ENCODE measurements at regions not wholly inside any gene's neighbourhood (a gene's known extent, or its start where the extent isn't known, plus 50 kb on each side); places are given as distances from the start of the nearest gene placed in this dataset.

DNA sequence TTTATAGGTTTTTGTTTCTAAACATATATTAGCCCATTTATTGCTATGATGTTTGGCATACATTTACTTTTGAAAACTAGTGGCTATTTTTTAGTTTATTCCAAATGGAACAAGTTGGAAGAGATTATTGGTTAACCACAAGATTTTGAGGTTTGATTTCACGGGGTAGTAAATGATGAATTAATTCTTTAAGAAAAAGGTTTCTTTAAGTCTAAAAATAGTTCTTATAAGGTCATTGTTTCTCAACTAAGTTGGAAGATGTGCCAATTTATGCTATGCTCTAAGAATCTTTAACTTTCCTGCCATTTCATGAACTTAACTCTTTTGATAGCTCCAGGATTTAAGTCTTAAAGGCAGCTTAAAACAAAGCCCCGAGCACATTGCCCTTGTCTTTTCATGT is 183.8 kb downstream of the LMO4 start:
- no peak overlapping the region for H3K27ac ChIP-seq (ENCODE audit: poor library complexity, severe bottlenecking)
- no peaks in the 10 kb centered on the region for H3K27me3 ChIP-seq (ENCODE audit: insufficient read depth, poor library complexity, severe bottlenecking)
- H3K36me3 ChIP-seq (ENCODE audit: low read depth) = no peaks in the 10 kb centered on the region
- H3K4me3 ChIP-seq (ENCODE audit: severe bottlenecking) = no peak overlapping the region
- no peaks in the 10 kb centered on the region for H3K4me1 ChIP-seq (ENCODE audit: insufficient read depth, poor library complexity, severe bottlenecking)
- no peak for ATAC-seq (ENCODE audit: low read depth)
- TF ChIP-seq, protein P1, sequence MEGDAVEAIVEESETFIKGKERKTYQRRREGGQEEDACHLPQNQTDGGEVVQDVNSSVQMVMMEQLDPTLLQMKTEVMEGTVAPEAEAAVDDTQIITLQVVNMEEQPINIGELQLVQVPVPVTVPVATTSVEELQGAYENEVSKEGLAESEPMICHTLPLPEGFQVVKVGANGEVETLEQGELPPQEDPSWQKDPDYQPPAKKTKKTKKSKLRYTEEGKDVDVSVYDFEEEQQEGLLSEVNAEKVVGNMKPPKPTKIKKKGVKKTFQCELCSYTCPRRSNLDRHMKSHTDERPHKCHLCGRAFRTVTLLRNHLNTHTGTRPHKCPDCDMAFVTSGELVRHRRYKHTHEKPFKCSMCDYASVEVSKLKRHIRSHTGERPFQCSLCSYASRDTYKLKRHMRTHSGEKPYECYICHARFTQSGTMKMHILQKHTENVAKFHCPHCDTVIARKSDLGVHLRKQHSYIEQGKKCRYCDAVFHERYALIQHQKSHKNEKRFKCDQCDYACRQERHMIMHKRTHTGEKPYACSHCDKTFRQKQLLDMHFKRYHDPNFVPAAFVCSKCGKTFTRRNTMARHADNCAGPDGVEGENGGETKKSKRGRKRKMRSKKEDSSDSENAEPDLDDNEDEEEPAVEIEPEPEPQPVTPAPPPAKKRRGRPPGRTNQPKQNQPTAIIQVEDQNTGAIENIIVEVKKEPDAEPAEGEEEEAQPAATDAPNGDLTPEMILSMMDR (IDR thresholded peaks at IDR 0.05; ENCODE audit: poor library complexity, severe bottlenecking) = no peak
- H3K9me3 ChIP-seq (ENCODE audit: severe bottlenecking) = no peaks in the 10 kb centered on the region
- no peak for DNase-seq (ENCODE audit: low spot score)

DNA sequence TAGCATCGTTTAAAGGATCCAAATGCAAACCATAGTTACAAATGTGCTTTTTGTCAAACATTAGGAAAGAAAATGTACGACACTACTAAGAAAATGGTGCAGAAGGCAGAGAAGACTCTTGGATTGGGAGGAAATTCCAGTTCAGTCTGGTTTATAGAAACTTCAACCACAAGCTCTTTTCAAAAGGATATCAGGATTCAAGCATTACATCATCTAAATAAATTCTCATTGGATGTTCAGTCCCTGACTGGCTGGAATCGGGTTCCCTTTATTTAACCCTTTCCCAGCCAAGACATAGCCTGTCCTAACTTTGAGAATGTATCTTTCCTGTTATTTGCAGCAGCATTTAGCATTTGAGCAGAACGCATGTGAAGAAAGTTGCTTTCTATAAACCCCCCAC is 184.6 kb downstream of the LMO4 start:
- H3K4me1 ChIP-seq (ENCODE audit: insufficient read depth, poor library complexity, severe bottlenecking) = no peaks in the 10 kb centered on the region
- DNase-seq (ENCODE audit: low spot score) (no peak), ATAC-seq (ENCODE audit: low read depth) (no peak)
- H3K27ac ChIP-seq (ENCODE audit: poor library complexity, severe bottlenecking) = no peak overlapping the region
- no peak overlapping the region for H3K4me3 ChIP-seq (ENCODE audit: severe bottlenecking)
- no peaks in the 10 kb centered on the region for H3K36me3 ChIP-seq (ENCODE audit: low read depth)
- H3K27me3 ChIP-seq (ENCODE audit: insufficient read depth, poor library complexity, severe bottlenecking) = no peaks in the 10 kb centered on the region
- no peaks in the 10 kb centered on the region for H3K9me3 ChIP-seq (ENCODE audit: severe bottlenecking)
- TF ChIP-seq, protein P1 (IDR thresholded peaks at IDR 0.05; ENCODE audit: poor library complexity, severe bottlenecking) = no peak

DNA sequence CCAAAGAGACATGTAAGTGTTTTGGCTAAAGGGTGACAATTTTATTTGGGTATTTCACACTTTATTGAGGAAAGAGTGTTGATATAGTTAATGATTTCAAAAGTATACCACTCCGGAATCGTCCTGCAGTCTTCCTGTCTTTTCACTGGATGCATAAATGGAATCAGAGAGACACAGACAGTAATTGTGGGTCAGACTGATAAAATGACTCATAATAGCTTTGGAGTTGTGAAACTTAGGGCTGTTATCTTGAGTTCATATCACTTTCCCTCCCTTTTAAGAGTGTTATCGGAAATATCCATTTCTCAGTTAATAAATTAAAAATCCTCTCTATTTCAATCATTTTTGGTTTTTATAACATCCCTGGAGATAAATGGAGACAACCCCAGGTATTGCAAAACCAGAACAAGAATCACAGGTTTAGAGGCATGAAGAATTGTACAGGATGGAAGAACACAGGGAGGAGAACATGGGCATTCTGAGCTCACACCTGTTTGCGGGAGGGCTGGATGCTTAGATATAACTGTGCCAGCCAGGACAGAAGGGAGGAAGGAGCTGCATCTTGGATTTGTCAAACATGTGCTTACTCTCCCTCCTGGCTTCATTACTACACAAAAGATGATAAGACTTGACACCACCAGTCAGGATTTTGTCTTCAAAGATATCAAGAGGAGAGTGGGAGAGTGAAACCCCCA is 185.4 kb downstream of the LMO4 start:
- DNase-seq (ENCODE audit: low spot score) = no peak
- TF ChIP-seq, protein P1 (IDR thresholded peaks at IDR 0.05; ENCODE audit: poor library complexity, severe bottlenecking) = no peak
- no peak for ATAC-seq (ENCODE audit: low read depth)
- Histone ChIP-seq H3K4me1 (ENCODE audit: insufficient read depth, poor library complexity, severe bottlenecking) (no peaks in the 10 kb centered on the region), H3K36me3 (ENCODE audit: low read depth) (no peaks in the 10 kb centered on the region), H3K27ac (ENCODE audit: poor library complexity, severe bottlenecking) (no peak overlapping the region), H3K9me3 (ENCODE audit: severe bottlenecking) (no peaks in the 10 kb centered on the region), H3K4me3 (ENCODE audit: severe bottlenecking) (no peak overlapping the region), H3K27me3 (ENCODE audit: insufficient read depth, poor library complexity, severe bottlenecking) (no peaks in the 10 kb centered on the region)

DNA sequence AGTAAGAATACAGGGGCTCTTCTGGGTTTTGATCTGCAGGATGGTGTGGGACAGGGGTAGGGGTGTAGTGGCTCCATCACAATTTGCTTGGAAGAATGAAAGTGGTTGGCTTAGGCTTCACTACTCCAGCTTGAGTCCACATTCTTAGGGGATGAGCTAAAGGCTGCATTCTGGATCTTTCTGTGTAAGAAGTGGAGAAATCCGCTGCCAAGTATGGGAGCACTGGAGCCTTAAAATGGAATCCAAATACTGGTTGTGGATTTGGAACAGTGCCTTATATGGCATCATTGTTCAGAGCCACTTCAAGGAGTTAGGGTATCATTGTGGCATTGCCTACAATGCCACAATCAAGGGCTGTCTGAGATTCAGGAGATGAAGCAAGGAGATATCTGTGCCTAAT is 187.1 kb downstream of the LMO4 start:
- DNase-seq (ENCODE audit: low spot score) = no peak
- TF ChIP-seq, protein P1 (IDR thresholded peaks at IDR 0.05; ENCODE audit: poor library complexity, severe bottlenecking) = no peak
- H3K27me3 ChIP-seq (ENCODE audit: insufficient read depth, poor library complexity, severe bottlenecking) = no peaks in the 10 kb centered on the region

DNA sequence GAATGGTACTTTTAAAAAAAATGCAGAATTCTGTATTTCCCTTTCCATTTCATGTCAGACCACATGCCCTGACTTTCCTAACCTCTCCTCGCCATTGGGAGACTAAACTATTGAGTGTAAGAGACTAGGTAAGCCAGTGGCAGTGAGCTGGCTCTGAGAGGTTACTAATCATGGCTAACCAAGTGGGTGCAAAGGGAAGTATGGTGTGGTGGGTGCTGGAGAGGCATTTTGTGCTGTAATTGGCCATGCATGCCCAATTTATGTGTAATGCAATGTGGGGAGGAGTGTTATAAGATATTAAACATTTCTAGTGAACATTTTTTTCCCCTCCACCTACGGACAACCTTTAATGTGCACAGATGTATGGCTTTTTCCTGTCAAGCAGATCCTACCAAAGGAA is 190.1 kb downstream of the LMO4 start:
- H3K4me3 ChIP-seq (ENCODE audit: severe bottlenecking) = no peak overlapping the region
- no peaks in the 10 kb centered on the region for H3K27me3 ChIP-seq (ENCODE audit: insufficient read depth, poor library complexity, severe bottlenecking)
- H3K27ac ChIP-seq (ENCODE audit: poor library complexity, severe bottlenecking) = no peak overlapping the region
- no peaks in the 10 kb centered on the region for H3K4me1 ChIP-seq (ENCODE audit: insufficient read depth, poor library complexity, severe bottlenecking)
- no peak for ATAC-seq (ENCODE audit: low read depth)
- no peaks in the 10 kb centered on the region for H3K36me3 ChIP-seq (ENCODE audit: low read depth)
- DNase-seq (ENCODE audit: low spot score) = no peak
- no peaks in the 10 kb centered on the region for H3K9me3 ChIP-seq (ENCODE audit: severe bottlenecking)
- TF ChIP-seq, protein P1 (IDR thresholded peaks at IDR 0.05; ENCODE audit: poor library complexity, severe bottlenecking) = no peak

More for the DNA sequence above, 187.1 kb downstream of the LMO4 start:
- no peaks in the 10 kb centered on the region for H3K4me1 ChIP-seq (ENCODE audit: insufficient read depth, poor library complexity, severe bottlenecking)
- H3K4me3 ChIP-seq (ENCODE audit: severe bottlenecking) = no peak overlapping the region
- ATAC-seq (ENCODE audit: low read depth) = no peak
- no peaks in the 10 kb centered on the region for H3K36me3 ChIP-seq (ENCODE audit: low read depth)
- H3K9me3 ChIP-seq (ENCODE audit: severe bottlenecking) = no peaks in the 10 kb centered on the region
- no peak overlapping the region for H3K27ac ChIP-seq (ENCODE audit: poor library complexity, severe bottlenecking)

Data from RWPE2 (cell line).